ENCODE measurements at regions not wholly inside any gene's neighbourhood (a gene's known extent, or its start where the extent isn't known, plus 50 kb on each side); places are given as distances from the start of the nearest gene placed in this dataset.

DNA sequence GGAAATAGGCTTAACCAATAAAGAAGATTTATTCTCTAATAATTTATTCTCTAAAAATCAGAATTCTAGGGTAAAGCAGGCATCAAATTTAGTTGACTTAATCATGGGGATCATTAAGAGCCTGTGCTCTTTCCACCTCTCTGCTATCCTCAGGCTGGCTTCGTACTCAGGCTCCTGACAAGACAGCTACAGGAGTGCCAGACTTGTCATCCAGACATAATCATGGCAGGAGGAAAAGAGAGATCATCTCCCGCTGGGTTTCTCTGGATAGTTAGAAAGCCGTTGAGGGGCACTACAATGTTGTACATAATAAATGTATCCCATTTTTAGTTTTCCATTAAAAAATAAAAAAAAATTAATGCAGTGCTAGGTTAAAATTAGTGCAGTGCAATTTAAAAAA is 171.9 kb downstream of the SEC61B start:
- no peak for TF ChIP-seq GATA3 (IDR thresholded peaks at IDR 0.05; ENCODE audit: low read depth, low read length)
- no peak for TF ChIP-seq GATA2 (IDR thresholded peaks at IDR 0.05; ENCODE audit: low read depth, low read length)
